B cell (primary cell): ENCODE measurements at regions not wholly inside any gene's neighbourhood (a gene's known extent, or its start where the extent isn't known, plus 50 kb on each side); places are given as distances from the start of the nearest gene placed in this dataset.

Experiments used
- ATAC-seq: fragments of 200-7000 bp; cut with Tn5 transposase; one replicate; pipeline ENCODE4 v1.10.0; 2021; ENCODE audit warnings: low read depth, mild to moderate bottlenecking, moderate number of reproducible peaks, moderate library complexity
- CTCF ChIA-PET: fragments of 350-600 bp; sonication (Branson Sonifier 250); formaldehyde crosslinking; loops from one replicate; lab custom pipeline; 2021; ENCODE audit warnings: antibody characterized with exemption, inconsistent platforms; lab: Charles Lee
- POLR2A ChIA-PET: fragments of 350-600 bp; sonication (Branson Sonifier 250); formaldehyde crosslinking; loops from one replicate; lab custom pipeline; 2021; ENCODE audit warnings: antibody characterized with exemption; lab: Charles Lee
- DNase-seq: peaks from one replicate; pipeline ENCODE4 v3.0.0; 2013
- H2AFZ ChIP-seq: 2 replicates; pipeline ENCODE4 v1.6.1; 2012; ENCODE audit warnings: mild to moderate bottlenecking, low read depth, low read length; ENCODE audit not compliant: insufficient read depth, poor library complexity, severe bottlenecking
- H3K27ac ChIP-seq, 2 donors: 1 replicate in 1 of 2; 2 replicates in 1 of 2; pipeline ENCODE4 v1.5.1; 2012 to 2013; ENCODE audit warnings: low read length in 2 of 2, mild to moderate bottlenecking in 2 of 2, moderate library complexity in 1 of 2
- H3K27me3 ChIP-seq, 4 experiments: fragments of 200-600 bp in 1 of 4; sonication (generic) in 1 of 4; replicated peaks in 1 of 4; 1 replicate in 2 of 4; 2 replicates in 2 of 4; pipeline versions ENCODE4 v1.6.1 to v1.7.0; 2013 to 2016; ENCODE audit warnings: low read length in 3 of 4, mild to moderate bottlenecking in 2 of 4, mixed read lengths in 1 of 4, moderate library complexity in 1 of 4; ENCODE audit not compliant: insufficient read depth in 4 of 4, control insufficient read depth in 3 of 4; ENCODE audit errors: control extremely low read depth in 1 of 4
- H3K36me3 ChIP-seq, 2 experiments: replicated peaks in 1 of 2; 1 replicate in 1 of 2; 2 replicates in 1 of 2; pipeline versions ENCODE4 v1.6.1 to v1.7.1; 2013; ENCODE audit warnings: low read length in 1 of 2; ENCODE audit not compliant: insufficient read depth in 2 of 2, control insufficient read depth in 1 of 2; ENCODE audit errors: control extremely low read depth in 1 of 2, extremely low read depth in 1 of 2
- H3K4me1 ChIP-seq, 2 donors: fragments of 200-600 bp in 1 of 2; sonication (generic) in 1 of 2; 1 replicate in 1 of 2; 2 replicates in 1 of 2; pipeline versions ENCODE4 v1.5.1 to v1.6.1; 2013 to 2017; ENCODE audit warnings: low read length in 2 of 2; ENCODE audit not compliant: control insufficient read depth in 2 of 2, insufficient read depth in 2 of 2
- H3K4me2 ChIP-seq: replicated peaks from 2 replicates; pipeline ENCODE3; 2012; ENCODE audit warnings: mild to moderate bottlenecking, low read depth, low read length; ENCODE audit not compliant: poor library complexity, severe bottlenecking
- H3K4me3 ChIP-seq, 5 experiments: fragments of 200-600 bp in 1 of 5; sonication (generic) in 1 of 5; 1 replicate in 3 of 5; 2 replicates in 2 of 5; pipeline versions ENCODE4 v1.5.1 to v1.7.0; 2011 to 2016; ENCODE audit warnings: low read length in 4 of 5, mild to moderate bottlenecking in 4 of 5, low read depth in 2 of 5, control low read depth in 1 of 5, moderate library complexity in 1 of 5; ENCODE audit not compliant: insufficient read depth in 1 of 5; ENCODE audit errors: control extremely low read depth in 1 of 5, extremely low read depth in 1 of 5
- H3K79me2 ChIP-seq: fragments of 200-600 bp; sonication (generic); one replicate; pipeline ENCODE4 v1.6.0; 2016; ENCODE audit warnings: low read length; ENCODE audit not compliant: control insufficient read depth, insufficient read depth
- H3K9ac ChIP-seq: fragments of 200-600 bp; sonication (generic); 2 replicates; pipeline ENCODE4 v1.6.1; 2017; ENCODE audit warnings: mild to moderate bottlenecking, low read length, moderate library complexity
- H3K9me3 ChIP-seq, 3 donors: one replicate each; pipeline versions ENCODE4 v1.6.1 to v1.7.1; 2013; ENCODE audit warnings: low read length in 2 of 3; ENCODE audit not compliant: control insufficient read depth in 2 of 3, insufficient read depth in 1 of 3; ENCODE audit errors: control extremely low read depth in 1 of 3
- H4K20me1 ChIP-seq: 2 replicates; pipeline ENCODE4 v1.6.0; 2012; ENCODE audit warnings: mild to moderate bottlenecking, low read length; ENCODE audit not compliant: insufficient read depth, control insufficient read depth, poor library complexity, severe bottlenecking
- H3K27ac Mint-ChIP-seq: one replicate; pipeline ENCODE4 v1.8.0; 2021; ENCODE audit warnings: mixed read lengths
- H3K27me3 Mint-ChIP-seq: one replicate; pipeline ENCODE4 v1.8.0; 2021; ENCODE audit warnings: mixed read lengths
- H3K4me1 Mint-ChIP-seq: one replicate; pipeline ENCODE4 v1.8.0; 2021; ENCODE audit warnings: mixed read lengths
- H3K4me3 Mint-ChIP-seq: one replicate; pipeline ENCODE4 v1.8.0; 2021; ENCODE audit warnings: mixed read lengths
- H3K9me3 Mint-ChIP-seq: one replicate; pipeline ENCODE4 v1.8.0; 2022; ENCODE audit warnings: mixed read lengths; ENCODE audit not compliant: insufficient read depth
- CTCF ChIP-seq: fragments of 200-600 bp; IDR thresholded peaks from one replicate; pipeline ENCODE4 v1.8.0; 2022; ENCODE audit warnings: antibody characterized with exemption, mild to moderate bottlenecking
- EZH2 ChIP-seq: IDR thresholded peaks from 2 replicates; pipeline ENCODE4 v1.6.1; 2012; ENCODE audit warnings: borderline replicate concordance, low read depth, mild to moderate bottlenecking, moderate library complexity, low read length; ENCODE audit not compliant: insufficient read depth, poor library complexity, severe bottlenecking
- WGBS: methylation state at CpG from one replicate; pipeline ENCODE4 v1.1.5; 2013; ENCODE audit warnings: missing lambda C conversion rate; ENCODE audit not compliant: insufficient coverage; 5-methylcytosine and 5-hydroxymethylcytosine counted together
- intact Hi-C: fragments of 100-400 bp; cut with micrococcal nuclease; formaldehyde crosslinking; loops from one replicate; pipeline ENCODE4 v1.10.0; 2022

GRCh38 chr10:10935032-10935431 lies 82.6 kb upstream of the CELF2 start:
- H3K9ac ChIP-seq: no peak overlapping the region
- H2AFZ ChIP-seq: no peak overlapping the region
- no peaks in the 10 kb centered on the region for H3K27me3 ChIP-seq
- no peak for ATAC-seq
- no peaks in the 10 kb centered on the region for H3K79me2 ChIP-seq
- no peaks in the 10 kb centered on the region for H3K9me3 ChIP-seq
- H3K4me1 ChIP-seq: no peaks in the 10 kb centered on the region
- Mint-ChIP-seq H3K4me3 (no peak overlapping the region), H3K4me1 (no peaks in the 10 kb centered on the region), H3K27me3 (peaks cover 22% of the 10 kb centered on the region), H3K9me3 (peaks cover 3% of the 10 kb centered on the region), H3K27ac (no peak overlapping the region)
- intact Hi-C loops: no loop called here
- no peaks in the 10 kb centered on the region for H3K36me3 ChIP-seq
- no peak for TF ChIP-seq EZH2
- TF ChIP-seq CTCF: no peak
- no peak overlapping the region for H3K27ac ChIP-seq
- DNase-seq: no peak
- H3K4me2 ChIP-seq: no peak overlapping the region
- ChIA-PET CTCF (no interaction called here), POLR2A (no interaction called here)
- no peaks in the 10 kb centered on the region for H4K20me1 ChIP-seq
- whole genome bisulfite sequencing: 100% methylated on average over 2 of the region's 4 CpGs
- H3K4me3 ChIP-seq: no peak overlapping the region

DNA sequence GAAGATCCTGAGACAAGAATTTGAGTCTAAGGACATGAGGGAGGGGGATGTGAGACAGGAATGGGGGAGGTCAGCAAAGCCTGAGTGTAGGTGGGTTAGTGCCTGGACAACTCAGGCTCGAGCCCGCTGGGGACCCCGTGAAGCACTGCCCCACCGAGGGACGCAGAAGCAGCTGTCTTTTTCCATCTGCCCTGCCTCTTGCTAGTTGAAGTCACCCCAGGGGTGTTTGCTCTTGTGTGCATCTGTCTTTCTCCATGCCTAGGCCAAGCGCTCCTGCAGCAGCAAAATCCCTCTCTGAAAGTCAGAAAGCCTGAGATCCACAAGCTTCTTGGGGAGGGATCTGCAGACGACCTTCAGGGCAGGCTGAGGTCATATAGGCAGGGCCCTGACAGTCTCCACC lies 79.0 kb upstream of the CELF2 start:
- H3K27me3 ChIP-seq: no peaks in the 10 kb centered on the region
- no peak overlapping the region for H3K9ac ChIP-seq
- H3K36me3 ChIP-seq: no peaks in the 10 kb centered on the region
- Mint-ChIP-seq H3K4me3 (no peak overlapping the region), H3K4me1 (no peaks in the 10 kb centered on the region), H3K27me3 (peaks cover 30% of the 10 kb centered on the region), H3K27ac (no peak overlapping the region), H3K9me3 (peaks cover 6% of the 10 kb centered on the region)
- H3K79me2 ChIP-seq: no peaks in the 10 kb centered on the region
- ATAC-seq (no peak), DNase-seq (no peak)
- no peaks in the 10 kb centered on the region for H3K9me3 ChIP-seq
- no peak overlapping the region for H3K4me3 ChIP-seq
- no peaks in the 10 kb centered on the region for H3K4me1 ChIP-seq
- H4K20me1 ChIP-seq: no peaks in the 10 kb centered on the region
- no peak overlapping the region for H2AFZ ChIP-seq
- no peak for TF ChIP-seq EZH2
- TF ChIP-seq CTCF: no peak
- POLR2A ChIA-PET: no interaction called here
- CTCF ChIA-PET: no interaction called here
- intact Hi-C loops: no loop called here
- H3K4me2 ChIP-seq: no peak overlapping the region
- H3K27ac ChIP-seq: no peak overlapping the region
- WGBS: 90% methylated on average over 7 of the region's 7 CpGs
